CD4-positive, alpha-beta memory T cell (primary cell): ENCODE measurements at regions not wholly inside any gene's neighbourhood (a gene's known extent, or its start where the extent isn't known, plus 50 kb on each side); places are given as distances from the start of the nearest gene placed in this dataset.

ENCODE experiments used
- CTCF ChIA-PET: fragments of 350-600 bp; sonication (Branson Sonifier 250); formaldehyde crosslinking; loops from one replicate; lab custom pipeline; 2021; ENCODE audit warnings: inconsistent platforms; ENCODE audit not compliant: partially characterized antibody; lab: Charles Lee
- POLR2A ChIA-PET: fragments of 350-600 bp; sonication (Branson Sonifier 250); formaldehyde crosslinking; loops from one replicate; lab custom pipeline; 2021; ENCODE audit not compliant: partially characterized antibody; lab: Charles Lee
- DNase-seq, 5 donors: peaks; one replicate each; pipeline versions ENCODE4 v3.0.0 to v3.0.0-alpha.2; 2020 to 2022; ENCODE audit warnings: mixed read lengths in 1 of 5
- H3K27ac ChIP-seq: one replicate; pipeline ENCODE4 v1.7.0; 2013; ENCODE audit warnings: low read depth, low read length
- H3K27me3 ChIP-seq: 2 replicates; pipeline ENCODE4 v1.7.0; 2013; ENCODE audit warnings: mild to moderate bottlenecking, low read length, moderate library complexity; ENCODE audit not compliant: insufficient read depth
- H3K36me3 ChIP-seq: 2 replicates; pipeline ENCODE4 v1.7.0; 2013; ENCODE audit warnings: mild to moderate bottlenecking, low read length, moderate library complexity; ENCODE audit not compliant: insufficient read depth
- H3K4me1 ChIP-seq: 2 replicates; pipeline ENCODE4 v1.7.0; 2013; ENCODE audit warnings: mild to moderate bottlenecking, low read length, moderate library complexity; ENCODE audit not compliant: insufficient read depth
- H3K4me3 ChIP-seq, 2 donors: one replicate each; pipeline ENCODE4 v1.7.0; 2013; ENCODE audit warnings: low read length in 2 of 2, mild to moderate bottlenecking in 1 of 2
- H3K9me3 ChIP-seq, 2 donors: one replicate each; pipeline ENCODE4 v1.7.0; 2013; ENCODE audit warnings: low read length in 2 of 2, control low read depth in 1 of 2; ENCODE audit not compliant: control insufficient read depth in 1 of 2
- H3K27ac Mint-ChIP-seq, 7 donors: one replicate each; pipeline ENCODE4 v1.8.0; 2020 to 2021; ENCODE audit warnings: mixed read lengths in 7 of 7, mild to moderate bottlenecking in 6 of 7, inconsistent platforms in 3 of 7, moderate library complexity in 3 of 7
- H3K27me3 Mint-ChIP-seq, 2 donors: one replicate each; pipeline ENCODE4 v1.8.0; 2020 to 2021; ENCODE audit warnings: mixed read lengths in 2 of 2
- H3K36me3 Mint-ChIP-seq, 2 donors: one replicate each; pipeline ENCODE4 v1.8.0; 2020 to 2021; ENCODE audit warnings: mixed read lengths in 2 of 2, inconsistent platforms in 1 of 2, mild to moderate bottlenecking in 1 of 2
- H3K4me1 Mint-ChIP-seq, 4 donors: one replicate each; pipeline ENCODE4 v1.8.0; 2020 to 2021; ENCODE audit warnings: mixed read lengths in 4 of 4, mild to moderate bottlenecking in 1 of 4
- H3K4me3 Mint-ChIP-seq, 8 donors: one replicate each; pipeline ENCODE4 v1.8.0; 2020 to 2021; ENCODE audit warnings: mixed read lengths in 8 of 8, mild to moderate bottlenecking in 7 of 8, moderate library complexity in 6 of 8, inconsistent platforms in 3 of 8
- H3K9me3 Mint-ChIP-seq, 8 donors: one replicate each; pipeline ENCODE4 v1.8.0; 2020 to 2021; ENCODE audit warnings: mixed read lengths in 8 of 8, mild to moderate bottlenecking in 5 of 8, inconsistent platforms in 3 of 8, moderate library complexity in 1 of 8
- intact Hi-C: fragments of 100-400 bp; cut with micrococcal nuclease; formaldehyde crosslinking; loops from one replicate; pipeline ENCODE4 v1.15.1; 2023

DNA sequence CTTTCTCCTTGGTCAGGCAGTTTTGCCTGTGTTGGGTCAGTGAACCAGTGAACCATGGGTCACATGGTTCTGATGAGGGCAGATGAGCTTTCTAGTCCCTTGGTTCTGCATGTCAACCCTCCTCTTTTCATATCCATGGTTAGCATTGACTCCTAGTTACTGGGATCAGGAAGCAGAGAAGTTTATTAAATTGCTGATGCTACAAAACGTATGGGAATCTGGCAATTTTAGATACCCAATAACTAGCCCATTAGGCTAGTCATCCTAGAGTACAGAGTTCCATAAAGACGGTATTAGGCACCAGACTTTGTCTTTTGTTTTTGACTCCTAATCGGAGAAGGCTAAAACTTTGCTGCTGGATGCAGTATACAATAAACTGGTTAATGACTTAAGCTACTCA lies 273.1 kb downstream of the ATPSCKMT start:
- ChIA-PET POLR2A (no interaction called here), CTCF (no interaction called here)
- no peaks in the 10 kb centered on the region for H3K36me3 Mint-ChIP-seq
- H3K4me3 Mint-ChIP-seq, result no peak overlapping the region
- H3K4me1 Mint-ChIP-seq, result no peaks in the 10 kb centered on the region
- no peak overlapping the region for H3K27ac Mint-ChIP-seq
- H3K27ac ChIP-seq, result no peak overlapping the region
- no peak for DNase-seq
- intact Hi-C loops, result no loop called here
- no peaks in the 10 kb centered on the region for H3K36me3 ChIP-seq
- H3K4me1 ChIP-seq, result no peaks in the 10 kb centered on the region
- no peaks in the 10 kb centered on the region for H3K27me3 ChIP-seq
- H3K9me3 ChIP-seq, result no peaks in the 10 kb centered on the region
- H3K4me3 ChIP-seq, result no peak overlapping the region
- H3K9me3 Mint-ChIP-seq, result peaks cover 0 to 14% (median 2%) of the 10 kb centered on the region in 8 donors
- H3K27me3 Mint-ChIP-seq, result no peaks in the 10 kb centered on the region

GRCh38 chr5:9972059-9972458 lies 277.6 kb downstream of the ATPSCKMT start:
- Histone ChIP-seq H3K4me3 (no peak overlapping the region), H3K27ac (no peak overlapping the region), H3K36me3 (no peaks in the 10 kb centered on the region), H3K9me3 (no peaks in the 10 kb centered on the region), H3K27me3 (no peaks in the 10 kb centered on the region), H3K4me1 (no peaks in the 10 kb centered on the region)
- Mint-ChIP-seq H3K27me3 (no peaks in the 10 kb centered on the region), H3K36me3 (no peaks in the 10 kb centered on the region), H3K27ac (no peak overlapping the region), H3K4me1 (no peaks in the 10 kb centered on the region), H3K4me3 (no peak overlapping the region), H3K9me3 (peaks cover 0 to 26% (median 3%) of the 10 kb centered on the region in 8 donors)
- ChIA-PET CTCF (no interaction called here), POLR2A (no interaction called here)
- no peak for DNase-seq
- intact Hi-C loops, result no loop called here

DNA sequence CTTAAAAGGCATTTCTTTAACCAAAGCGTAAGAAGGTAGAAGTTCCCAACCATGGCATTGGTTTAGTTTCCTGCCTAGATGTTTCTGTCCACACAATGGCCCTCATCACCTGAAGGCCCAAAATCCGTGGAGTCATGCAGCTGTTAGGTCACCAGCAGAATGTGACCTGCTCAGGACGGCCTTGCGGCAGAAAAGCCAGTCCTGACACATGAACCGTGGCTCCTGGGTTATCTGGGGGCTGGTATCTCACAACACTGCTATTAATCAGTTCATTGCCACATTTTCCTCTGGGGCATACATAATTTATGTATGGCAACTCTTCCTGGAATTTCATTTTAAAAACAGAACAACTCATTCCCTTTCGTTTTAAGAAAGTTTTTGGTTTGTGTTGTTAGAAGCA lies 278.4 kb downstream of the ATPSCKMT start:
- no peaks in the 10 kb centered on the region for H3K4me1 Mint-ChIP-seq
- Histone ChIP-seq H3K4me3 (no peak overlapping the region), H3K9me3 (no peaks in the 10 kb centered on the region), H3K27me3 (no peaks in the 10 kb centered on the region), H3K4me1 (no peaks in the 10 kb centered on the region), H3K36me3 (no peaks in the 10 kb centered on the region), H3K27ac (no peak overlapping the region)
- H3K27me3 Mint-ChIP-seq, result no peaks in the 10 kb centered on the region
- no peaks in the 10 kb centered on the region for H3K36me3 Mint-ChIP-seq
- H3K9me3 Mint-ChIP-seq, result peaks cover 0 to 26% (median 3%) of the 10 kb centered on the region in 8 donors
- POLR2A ChIA-PET, result no interaction called here
- CTCF ChIA-PET, result no interaction called here
- intact Hi-C loops, result no loop called here
- no peak for DNase-seq
- H3K27ac Mint-ChIP-seq, result no peak overlapping the region
- no peak overlapping the region for H3K4me3 Mint-ChIP-seq

DNA sequence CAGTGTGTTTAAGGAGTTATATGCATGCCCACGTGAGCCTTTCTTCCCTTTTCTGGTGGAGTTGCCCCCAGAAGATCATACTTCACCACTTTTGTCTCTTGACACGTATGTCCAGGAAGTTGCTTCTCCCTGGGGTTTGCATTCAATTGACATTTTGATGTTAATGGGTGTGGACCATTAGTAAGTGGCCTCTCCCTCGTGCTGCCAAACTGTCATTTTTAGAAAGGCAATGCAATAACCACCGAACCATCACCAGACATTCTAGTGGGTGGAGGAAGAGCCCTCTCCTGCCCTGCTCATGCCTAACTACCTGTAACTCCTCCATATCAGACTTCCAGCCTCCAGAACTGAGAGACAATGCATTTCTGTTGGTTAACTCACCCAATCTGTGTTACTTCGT lies 290.8 kb downstream of the ATPSCKMT start:
- Histone ChIP-seq H3K27ac (no peak overlapping the region), H3K4me3 (no peak overlapping the region), H3K4me1 (no peaks in the 10 kb centered on the region), H3K9me3 (no peaks in the 10 kb centered on the region), H3K36me3 (no peaks in the 10 kb centered on the region), H3K27me3 (no peaks in the 10 kb centered on the region)
- Mint-ChIP-seq H3K27ac (no peak overlapping the region), H3K9me3 (peaks cover 0 to 19% (median 1%) of the 10 kb centered on the region in 8 donors), H3K4me1 (no peaks in the 10 kb centered on the region), H3K4me3 (no peak overlapping the region), H3K36me3 (no peaks in the 10 kb centered on the region), H3K27me3 (peaks cover 0 to 1% of the 10 kb centered on the region in 2 donors)
- intact Hi-C loops, result no loop called here
- no peak for DNase-seq
- POLR2A ChIA-PET, result no interaction called here
- CTCF ChIA-PET, result no interaction called here

GRCh38 chr5:9957214-9957613 lies 292.5 kb downstream of the ATPSCKMT start:
- POLR2A ChIA-PET, result no interaction called here
- Histone ChIP-seq H3K4me3 (no peak overlapping the region), H3K36me3 (no peaks in the 10 kb centered on the region), H3K27ac (no peak overlapping the region), H3K4me1 (no peaks in the 10 kb centered on the region), H3K9me3 (no peaks in the 10 kb centered on the region), H3K27me3 (no peaks in the 10 kb centered on the region)
- CTCF ChIA-PET, result no interaction called here
- no peak overlapping the region for H3K4me3 Mint-ChIP-seq
- H3K27me3 Mint-ChIP-seq, result no peaks in the 10 kb centered on the region
- no peaks in the 10 kb centered on the region for H3K36me3 Mint-ChIP-seq
- no peak overlapping the region for H3K27ac Mint-ChIP-seq
- DNase-seq, result no peak
- intact Hi-C loops, result no loop called here
- H3K9me3 Mint-ChIP-seq, result peaks cover 0 to 13% (median 1%) of the 10 kb centered on the region in 8 donors
- no peaks in the 10 kb centered on the region for H3K4me1 Mint-ChIP-seq

DNA sequence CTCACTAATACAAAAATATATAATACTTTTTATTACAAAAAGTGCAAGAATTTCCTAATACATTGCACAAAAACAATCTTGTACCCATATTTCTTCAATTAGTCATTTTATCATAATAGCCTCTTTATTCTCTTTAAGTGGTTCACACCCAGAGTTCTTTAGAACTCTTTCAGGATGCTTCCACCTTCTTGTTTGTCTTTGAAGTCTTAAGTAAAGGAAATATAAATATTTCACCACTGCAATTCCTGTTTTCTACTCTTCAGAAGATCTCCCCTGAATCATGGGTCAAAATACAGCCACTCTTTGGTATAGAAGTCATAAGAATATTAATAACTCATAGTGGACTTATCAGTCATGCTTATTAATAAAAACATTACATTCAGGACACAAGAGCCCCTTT lies 293.0 kb downstream of the ATPSCKMT start:
- CTCF ChIA-PET, result no interaction called here
- POLR2A ChIA-PET, result no interaction called here
- H3K36me3 Mint-ChIP-seq, result no peaks in the 10 kb centered on the region
- no peaks in the 10 kb centered on the region for H3K4me1 Mint-ChIP-seq
- no peaks in the 10 kb centered on the region for H3K27me3 Mint-ChIP-seq
- H3K4me1 ChIP-seq, result no peaks in the 10 kb centered on the region
- no peak overlapping the region for H3K27ac Mint-ChIP-seq
- H3K36me3 ChIP-seq, result no peaks in the 10 kb centered on the region
- peaks cover 0 to 11% (median 1%) of the 10 kb centered on the region in 8 donors for H3K9me3 Mint-ChIP-seq
- DNase-seq, result no peak
- H3K4me3 ChIP-seq, result no peak overlapping the region
- H3K4me3 Mint-ChIP-seq, result no peak overlapping the region
- H3K27ac ChIP-seq, result no peak overlapping the region
- no peaks in the 10 kb centered on the region for H3K27me3 ChIP-seq
- intact Hi-C loops, result no loop called here
- H3K9me3 ChIP-seq, result no peaks in the 10 kb centered on the region

DNA sequence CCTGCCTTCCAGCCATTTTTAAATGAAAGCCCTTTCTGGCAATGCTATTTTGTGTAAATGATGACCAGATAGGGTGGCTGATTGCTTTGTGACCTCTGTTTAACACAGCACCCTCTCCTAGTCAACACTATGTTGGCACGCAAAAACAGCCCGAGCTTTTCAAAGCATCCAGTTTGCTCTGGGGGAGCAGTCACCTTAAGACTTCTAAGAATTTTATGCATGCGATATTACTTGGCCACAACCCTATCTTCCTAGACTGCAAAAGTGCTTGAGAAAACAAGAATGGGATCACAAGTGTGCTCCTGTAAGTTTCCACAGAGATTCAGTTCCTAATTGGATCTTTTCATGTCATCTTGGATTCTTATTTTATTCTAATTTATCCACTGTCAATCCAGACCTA lies 294.1 kb downstream of the ATPSCKMT start:
- H3K36me3 Mint-ChIP-seq, result no peaks in the 10 kb centered on the region

DNA sequence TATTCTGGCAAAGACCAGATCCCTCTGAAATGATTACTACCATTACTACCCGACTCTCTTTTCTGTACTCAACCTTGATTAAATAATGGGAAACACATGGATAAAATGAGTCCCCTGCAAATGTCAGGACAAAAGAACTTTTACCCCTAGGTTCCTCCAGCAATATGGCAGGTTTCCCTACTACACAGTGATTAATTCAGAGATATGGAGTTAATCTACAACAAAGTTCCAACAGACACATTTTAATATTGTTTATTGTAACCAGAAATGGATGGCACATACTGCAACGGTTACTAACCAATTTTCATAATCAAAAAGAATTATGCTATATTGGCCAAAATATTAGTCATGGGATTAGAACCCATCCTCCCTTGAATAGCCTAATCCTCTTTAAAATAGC lies 294.8 kb downstream of the ATPSCKMT start:
- peaks cover 0 to 3% of the 10 kb centered on the region in 2 donors for H3K27me3 Mint-ChIP-seq
- ChIA-PET CTCF (no interaction called here), POLR2A (no interaction called here)

More for the DNA sequence above, 294.1 kb downstream of the ATPSCKMT start:
- peaks cover 0 to 7% (median 1%) of the 10 kb centered on the region in 8 donors for H3K9me3 Mint-ChIP-seq
- H3K4me3 ChIP-seq, result no peak overlapping the region
- H3K27me3 Mint-ChIP-seq, result no peaks in the 10 kb centered on the region
- no peaks in the 10 kb centered on the region for H3K36me3 ChIP-seq
- ChIA-PET POLR2A (no interaction called here), CTCF (no interaction called here)
- intact Hi-C loops, result no loop called here
- no peak for DNase-seq
- no peaks in the 10 kb centered on the region for H3K9me3 ChIP-seq
- no peaks in the 10 kb centered on the region for H3K4me1 Mint-ChIP-seq
- no peak overlapping the region for H3K27ac ChIP-seq
- no peak overlapping the region for H3K4me3 Mint-ChIP-seq
- no peaks in the 10 kb centered on the region for H3K4me1 ChIP-seq
- H3K27me3 ChIP-seq, result no peaks in the 10 kb centered on the region
- H3K27ac Mint-ChIP-seq, result no peak overlapping the region

More for the DNA sequence above, 294.8 kb downstream of the ATPSCKMT start:
- Histone ChIP-seq H3K9me3 (no peaks in the 10 kb centered on the region), H3K36me3 (no peaks in the 10 kb centered on the region), H3K4me1 (no peaks in the 10 kb centered on the region), H3K27ac (no peak overlapping the region), H3K27me3 (no peaks in the 10 kb centered on the region), H3K4me3 (no peak overlapping the region)
- intact Hi-C loops, result no loop called here
- Mint-ChIP-seq H3K27ac (no peak overlapping the region), H3K36me3 (no peaks in the 10 kb centered on the region), H3K4me3 (no peak overlapping the region), H3K9me3 (peaks cover 0 to 7% (median under 1%) of the 10 kb centered on the region in 8 donors), H3K4me1 (no peaks in the 10 kb centered on the region)
- no peak for DNase-seq
